ENCODE measurements at regions not wholly inside any gene's neighbourhood (a gene's known extent, or its start where the extent isn't known, plus 50 kb on each side); places are given as distances from the start of the nearest gene placed in this dataset.

- H3K4me1 Mint-ChIP-seq: peaks cover 9% of the 10 kb centered on the region
- ATAC-seq (ENCODE audit: low read depth): no peak
- WGBS (ENCODE audit: insufficient coverage): 67% methylated on average over 1 of the region's 4 CpGs
- Histone ChIP-seq H3K36me3 (replicated peaks in 1 of 2; ENCODE audit: control extremely low read depth in 1 of 2, control insufficient read depth in 1 of 2, extremely low read depth in 1 of 2, insufficient read depth in 2 of 2, low read length in 1 of 2) (no peaks in the 10 kb centered on the region), H3K79me2 (ENCODE audit: control insufficient read depth, insufficient read depth, low read length) (no peaks in the 10 kb centered on the region), H3K9ac (ENCODE audit: low read length) (no peak overlapping the region), H3K9me3 (ENCODE audit: control extremely low read depth in 1 of 3, control insufficient read depth in 2 of 3, insufficient read depth in 1 of 3, low read length in 2 of 3) (no peaks in the 10 kb centered on the region), H4K20me1 (ENCODE audit: control insufficient read depth, insufficient read depth, low read length, poor library complexity, severe bottlenecking) (no peaks in the 10 kb centered on the region), H3K27me3 (replicated peaks in 1 of 4; ENCODE audit: control extremely low read depth in 1 of 4, control insufficient read depth in 3 of 4, insufficient read depth in 4 of 4, low read length in 3 of 4) (no peaks in the 10 kb centered on the region), H3K4me2 (replicated peaks; ENCODE audit: low read depth, low read length, poor library complexity, severe bottlenecking) (no peak overlapping the region), H2AFZ (ENCODE audit: insufficient read depth, low read depth, low read length, poor library complexity, severe bottlenecking) (no peak overlapping the region), H3K4me1 (ENCODE audit: control insufficient read depth in 2 of 2, insufficient read depth in 2 of 2, low read length in 2 of 2) (peaks cover 4 to 5% of the 10 kb centered on the region in 2 donors), H3K27ac (ENCODE audit: low read length in 2 of 2) (no peak overlapping the region), H3K4me3 (ENCODE audit: control extremely low read depth in 1 of 5, extremely low read depth in 1 of 5, insufficient read depth in 1 of 5, low read depth in 2 of 5, low read length in 4 of 5) (no peak overlapping the region)
- intact Hi-C loops (cut with micrococcal nuclease): no loop called here
- ChIA-PET CTCF (interaction anchor here (0.7 kb wide), 1 partner anchor 30 kb away, joined by 4 read pairs; no protein-coding TSS in a partner anchor), POLR2A (interaction anchor here (0.6 kb wide), 1 partner anchor 41 kb away, joined by 7 read pairs; no protein-coding TSS in a partner anchor)
- H3K4me3 Mint-ChIP-seq: no peak overlapping the region
- no peaks in the 10 kb centered on the region for H3K9me3 Mint-ChIP-seq (ENCODE audit: insufficient read depth)
- H3K27ac Mint-ChIP-seq: no peak overlapping the region
- H3K27me3 Mint-ChIP-seq: no peaks in the 10 kb centered on the region
- TF ChIP-seq CTCF (IDR thresholded peaks at IDR 0.05): no peak
- no peak for TF ChIP-seq EZH2 (IDR thresholded peaks at IDR 0.05; ENCODE audit: borderline replicate concordance, insufficient read depth, low read depth, low read length, poor library complexity, severe bottlenecking)
- no peak for DNase-seq
Measured at GRCh38 chr3:34504775-34505174, 706.3 kb downstream of the PDCD6IP start.

GRCh38 chr3:34508732-34509131 lies 710.3 kb downstream of the PDCD6IP start:
- Histone ChIP-seq H3K9me3 (ENCODE audit: control extremely low read depth in 1 of 3, control insufficient read depth in 2 of 3, insufficient read depth in 1 of 3, low read length in 2 of 3) (no peaks in the 10 kb centered on the region), H3K36me3 (replicated peaks in 1 of 2; ENCODE audit: control extremely low read depth in 1 of 2, control insufficient read depth in 1 of 2, extremely low read depth in 1 of 2, insufficient read depth in 2 of 2, low read length in 1 of 2) (no peaks in the 10 kb centered on the region), H2AFZ (ENCODE audit: insufficient read depth, low read depth, low read length, poor library complexity, severe bottlenecking) (no peak overlapping the region), H3K4me1 (ENCODE audit: control insufficient read depth in 2 of 2, insufficient read depth in 2 of 2, low read length in 2 of 2) (peaks cover 0 to 3% of the 10 kb centered on the region in 2 donors), H3K4me2 (replicated peaks; ENCODE audit: low read depth, low read length, poor library complexity, severe bottlenecking) (no peak overlapping the region), H3K9ac (ENCODE audit: low read length) (no peak overlapping the region), H3K4me3 (ENCODE audit: control extremely low read depth in 1 of 5, extremely low read depth in 1 of 5, insufficient read depth in 1 of 5, low read depth in 2 of 5, low read length in 4 of 5) (no peak overlapping the region), H3K27ac (ENCODE audit: low read length in 2 of 2) (no peak overlapping the region), H3K27me3 (replicated peaks in 1 of 4; ENCODE audit: control extremely low read depth in 1 of 4, control insufficient read depth in 3 of 4, insufficient read depth in 4 of 4, low read length in 3 of 4) (no peaks in the 10 kb centered on the region), H4K20me1 (ENCODE audit: control insufficient read depth, insufficient read depth, low read length, poor library complexity, severe bottlenecking) (no peaks in the 10 kb centered on the region), H3K79me2 (ENCODE audit: control insufficient read depth, insufficient read depth, low read length) (no peaks in the 10 kb centered on the region)
- DNase-seq (no peak), ATAC-seq (ENCODE audit: low read depth) (no peak)
- Mint-ChIP-seq H3K27ac (no peak overlapping the region), H3K4me3 (no peak overlapping the region), H3K27me3 (no peaks in the 10 kb centered on the region), H3K9me3 (ENCODE audit: insufficient read depth) (no peaks in the 10 kb centered on the region), H3K4me1 (peaks cover 4% of the 10 kb centered on the region)
- TF ChIP-seq CTCF (IDR thresholded peaks at IDR 0.05): no peak
- no peak for TF ChIP-seq EZH2 (IDR thresholded peaks at IDR 0.05; ENCODE audit: borderline replicate concordance, insufficient read depth, low read depth, low read length, poor library complexity, severe bottlenecking)
- CTCF ChIA-PET: interaction anchor here (1.2 kb wide), 1 partner anchor 37 kb away, joined by 5 read pairs; no protein-coding TSS in a partner anchor
- POLR2A ChIA-PET: no interaction called here
- intact Hi-C loops (cut with micrococcal nuclease): no loop called here
